NOMO-1 treated with DMSO at 0.1 percent for 48 hours (cell line): ENCODE measurements at regions not wholly inside any gene's neighbourhood (a gene's known extent, or its start where the extent isn't known, plus 50 kb on each side); places are given as distances from the start of the nearest gene placed in this dataset.

Source experiments
- DNase-seq: peaks from one replicate; lab custom pipeline; 2025; ENCODE audit not compliant: unreplicated experiment; lab: John Stamatoyannopoulos, UW

DNA sequence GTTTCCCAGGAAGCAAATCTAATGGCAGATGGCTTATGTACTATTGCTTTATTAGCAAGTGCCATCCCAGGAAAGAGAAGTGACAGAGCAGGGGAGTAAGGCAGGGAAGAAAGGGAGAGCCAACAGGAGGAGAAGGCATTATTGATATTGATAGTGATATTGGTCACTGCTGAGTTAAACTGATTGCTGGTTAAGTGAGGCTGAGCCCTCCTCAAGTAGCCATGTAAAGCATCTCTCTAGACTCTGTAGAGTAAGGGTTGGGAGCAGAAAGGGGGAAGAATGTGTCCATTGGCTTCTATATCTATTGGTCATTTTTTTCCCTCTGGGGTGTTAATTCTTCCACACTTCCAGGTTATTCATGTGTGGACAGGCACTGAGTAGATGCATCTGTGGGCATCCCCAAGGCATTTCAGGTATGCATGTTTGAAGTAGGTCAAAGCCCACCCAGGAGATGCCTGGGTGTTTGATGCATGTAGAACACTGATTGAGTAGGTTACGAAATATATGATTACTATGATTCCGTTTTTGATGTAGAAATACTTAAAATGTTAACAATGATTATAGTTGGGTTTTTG is 290.5 kb upstream of the DPYD start:
- no peak for DNase-seq

DNA sequence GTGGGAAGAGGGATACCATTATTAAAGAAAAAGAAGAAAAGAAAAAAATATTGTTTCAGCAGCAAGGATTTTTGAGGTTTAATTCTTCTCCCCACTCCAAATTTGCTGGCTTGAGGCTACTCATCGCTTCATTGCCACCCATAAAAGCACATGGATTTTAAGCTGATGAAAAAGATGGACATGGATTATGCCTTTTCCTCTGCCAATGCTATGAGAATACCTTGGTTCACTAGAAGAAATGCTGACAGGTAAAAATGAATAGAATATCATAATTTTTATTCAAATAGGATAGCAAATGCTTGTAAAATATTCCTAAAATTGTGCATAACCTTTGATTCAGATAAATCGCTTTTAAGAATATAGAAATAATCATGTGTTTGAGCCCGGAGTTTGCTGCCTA is 289.7 kb upstream of the DPYD start:
- DNase-seq, result no peak

GRCh38 chr1:98210064-98210463 is 289.2 kb upstream of the DPYD start:
- DNase-seq, result no peak

DNA sequence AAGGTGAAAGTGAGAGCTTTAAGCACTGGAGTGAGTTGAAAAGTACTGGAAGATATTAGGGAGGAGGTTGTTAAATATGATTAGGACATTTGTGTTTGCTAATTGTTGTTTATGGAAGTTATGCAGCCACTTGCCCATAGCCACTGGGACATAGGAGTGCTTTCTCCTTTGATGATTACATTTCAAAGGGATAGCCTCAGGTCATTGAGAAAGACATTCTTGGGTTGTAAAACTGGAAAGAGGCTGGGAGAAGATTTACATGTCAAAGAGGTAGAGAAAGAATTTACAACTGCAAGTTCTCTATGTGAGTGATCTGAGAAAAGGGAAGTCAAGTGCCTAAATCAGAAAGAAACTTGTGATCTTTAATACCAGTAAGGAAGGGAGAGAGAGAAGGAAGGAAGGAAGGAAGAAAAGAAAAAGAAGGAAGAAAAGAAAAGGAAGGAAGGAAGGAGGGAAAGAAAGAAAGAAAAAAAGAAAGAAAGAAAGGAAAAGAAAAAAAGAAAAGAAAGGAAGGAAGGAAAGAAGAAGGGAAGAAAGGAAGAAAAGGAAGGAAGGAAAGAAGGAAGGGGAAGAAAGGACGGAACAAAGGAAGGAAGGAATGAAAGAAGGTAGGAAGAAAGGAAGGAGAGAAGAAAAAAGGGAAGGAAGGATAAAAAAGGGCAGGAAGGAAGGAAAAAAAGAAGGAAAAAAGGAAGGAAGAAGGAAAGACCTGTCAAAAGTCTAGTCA is 284.6 kb upstream of the DPYD start:
- no peak for DNase-seq

GRCh38 chr1:98203466-98203865 is 282.6 kb upstream of the DPYD start:
- no peak for DNase-seq

DNA sequence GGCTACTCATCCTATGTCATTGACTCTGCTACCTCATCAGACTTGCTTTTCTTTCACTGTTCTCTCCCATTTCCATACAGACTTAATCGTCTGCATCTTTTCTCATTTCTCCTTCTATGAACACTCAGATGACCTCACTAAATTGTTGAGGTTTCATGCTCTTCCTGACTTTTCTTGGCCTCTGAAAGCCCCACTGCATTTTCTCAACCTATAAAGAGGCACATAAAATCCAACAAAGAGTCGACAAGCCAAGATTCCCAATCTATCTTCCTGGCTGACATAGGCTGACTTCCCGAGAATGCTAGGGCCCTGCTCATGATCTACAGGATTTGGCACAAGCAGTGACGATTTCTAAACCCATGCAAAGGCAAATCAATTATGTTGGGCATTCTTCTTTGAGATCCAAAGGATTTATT is 280.8 kb upstream of the DPYD start:
- no peak for DNase-seq

DNA sequence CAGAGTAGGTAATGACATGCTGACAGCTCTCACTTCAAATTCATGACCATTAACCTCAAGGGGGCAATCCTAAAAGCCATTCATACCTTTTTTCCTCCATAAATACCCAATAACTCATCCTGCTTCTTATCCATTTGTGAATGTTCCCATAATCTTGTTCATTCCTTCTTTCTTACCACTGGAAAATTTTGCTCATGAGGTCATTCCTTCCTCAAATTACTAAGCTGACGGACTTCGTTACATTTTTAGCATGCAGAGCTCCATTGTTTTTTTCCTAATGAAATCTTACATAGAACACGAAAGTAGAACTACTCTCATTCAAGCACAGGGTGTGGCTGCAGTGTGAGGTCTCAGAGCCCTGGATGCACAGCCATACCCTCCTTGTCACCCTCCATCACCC is 276.5 kb upstream of the DPYD start:
- no peak for DNase-seq

DNA sequence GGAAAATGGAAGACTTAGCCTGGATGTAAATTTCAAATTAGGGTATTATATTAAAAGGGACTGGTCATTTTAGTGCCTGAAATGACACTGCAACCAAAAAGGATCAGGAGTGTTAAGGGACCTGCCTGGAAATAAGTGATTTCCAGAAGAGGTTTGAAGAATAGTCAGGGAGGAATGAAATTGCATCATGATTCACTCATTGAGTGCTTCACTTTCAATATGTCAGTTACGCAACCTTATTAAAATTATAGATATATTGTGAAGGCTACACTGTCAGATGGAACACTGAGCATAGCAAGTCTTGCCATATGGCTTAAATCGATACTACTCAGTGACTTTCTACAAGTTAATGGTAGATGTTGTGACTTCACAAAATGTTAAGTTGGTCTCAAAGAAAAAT is 275.2 kb upstream of the DPYD start:
- no peak for DNase-seq

DNA sequence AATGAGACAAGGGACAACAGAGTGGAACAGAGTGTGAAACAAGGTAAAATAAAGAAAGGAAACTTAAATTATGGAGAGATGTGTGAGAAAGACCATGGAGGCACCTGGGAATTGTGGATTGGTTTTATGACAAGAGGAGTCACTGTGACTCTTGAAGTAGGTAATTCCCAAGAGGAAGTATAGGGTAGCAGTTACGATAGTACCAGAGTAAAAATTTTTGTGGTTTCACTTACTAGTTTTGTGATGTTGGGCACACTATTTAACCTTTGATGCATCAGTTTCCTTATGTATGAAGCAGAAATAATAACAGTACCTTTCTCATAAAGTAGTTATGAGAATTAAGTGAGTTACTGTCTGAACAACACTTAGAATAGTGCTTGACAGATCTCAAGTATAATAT is 267.9 kb upstream of the DPYD start:
- no peak for DNase-seq

GRCh38 chr1:98184856-98185255 is 264.0 kb upstream of the DPYD start:
- peak; percentile 7 for DNase-seq

- DNase-seq, result no peak
Observed at GRCh38 chr1:98181036-98181764, 260.4 kb upstream of the DPYD start.

GRCh38 chr1:98179151-98179773 is 258.4 kb upstream of the DPYD start:
- no peak for DNase-seq

GRCh38 chr1:98177751-98178150 is 256.9 kb upstream of the DPYD start:
- no peak for DNase-seq

DNA sequence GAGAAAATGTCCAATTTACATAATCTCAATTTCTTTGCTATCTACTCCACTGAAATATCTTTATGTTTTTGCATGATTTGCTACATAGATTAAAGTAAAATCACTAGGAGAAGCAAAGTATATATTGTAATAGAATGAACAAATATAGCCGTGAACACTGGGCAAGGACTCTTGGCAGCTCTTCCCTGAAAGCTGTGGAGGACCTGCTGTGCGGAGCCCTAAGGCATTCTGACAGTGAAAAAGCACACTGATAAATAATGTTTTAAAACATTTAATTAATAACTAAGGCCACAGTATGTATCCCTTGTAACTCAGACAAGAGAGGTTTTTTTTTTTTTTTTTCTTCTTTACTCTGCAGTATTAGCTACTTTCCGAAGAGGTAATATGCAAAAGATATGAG is 256.1 kb upstream of the DPYD start:
- DNase-seq, result no peak

GRCh38 chr1:98176414-98176813 is 255.6 kb upstream of the DPYD start:
- DNase-seq, result no peak

GRCh38 chr1:98172578-98172977 is 251.7 kb upstream of the DPYD start:
- DNase-seq, result no peak

DNA sequence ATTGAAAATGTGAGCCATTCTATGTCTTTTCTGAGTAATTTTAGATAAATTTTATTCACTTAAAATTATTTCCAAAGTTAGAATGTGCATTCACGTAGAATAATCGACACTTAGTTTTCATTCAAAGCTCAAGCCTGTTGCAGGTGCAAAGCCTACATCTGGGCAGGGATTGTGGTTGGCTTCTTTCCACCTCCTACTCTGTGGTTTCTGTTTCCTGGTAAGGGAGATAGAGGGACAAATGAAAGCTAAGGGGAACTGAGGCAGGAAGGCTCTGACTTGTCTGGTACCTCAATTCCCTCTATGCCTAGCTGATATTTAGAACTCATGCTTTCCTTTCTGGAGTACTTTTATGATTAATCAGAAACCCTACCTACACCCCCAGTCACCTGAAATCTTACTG is 251.2 kb upstream of the DPYD start:
- DNase-seq, result no peak

DNA sequence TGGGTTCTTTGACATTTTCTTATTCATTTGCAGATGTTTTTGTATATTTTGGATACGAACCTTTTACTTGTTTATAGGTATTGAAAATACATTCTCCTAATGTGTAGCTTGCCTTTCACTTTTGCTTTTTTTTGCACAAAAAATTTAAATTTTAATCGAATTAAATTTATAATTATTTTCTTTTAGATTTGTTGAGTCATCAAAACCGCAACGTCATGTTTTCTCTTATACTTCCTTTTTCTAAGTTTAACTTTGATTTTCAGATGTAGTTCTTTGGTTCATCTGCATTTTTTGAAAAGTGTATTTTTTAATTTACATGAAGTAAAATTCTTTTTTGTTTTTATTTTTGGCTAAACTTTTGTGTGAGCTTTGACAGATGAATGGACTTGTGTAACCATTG is 243.7 kb upstream of the DPYD start:
- DNase-seq, result peak; percentile 2

GRCh38 chr1:98157524-98158313 is 236.9 kb upstream of the DPYD start:
- no peak for DNase-seq

- no peak for DNase-seq
Observed at GRCh38 chr1:98147280-98147679, 226.4 kb upstream of the DPYD start.

GRCh38 chr1:98145655-98146054 is 224.8 kb upstream of the DPYD start:
- DNase-seq, result no peak
